ENCODE measurements at regions not wholly inside any gene's neighbourhood (a gene's known extent, or its start where the extent isn't known, plus 50 kb on each side); places are given as distances from the start of the nearest gene placed in this dataset.

- no peak overlapping the region for H2AK9ac ChIP-seq (replicated peaks; ENCODE audit: low read depth, low read length, poor library complexity)
- in situ Hi-C loops (cut with MboI; ENCODE audit: low sequenced_read_pairs) (no loop called here), intact Hi-C loops (cut with micrococcal nuclease) (no loop called here), dilution Hi-C loops (cut with HindIII; ENCODE audit: low sequenced_read_pairs, unreplicated experiment) (no loop called here)
- no TSS peak for BruUV-seq (replicated peaks)
- H3K56ac ChIP-seq (ENCODE audit: extremely low read depth, insufficient read depth, low read length), result no peak overlapping the region
- H3K18ac ChIP-seq (ENCODE audit: low read depth, low read length), result no peak overlapping the region
- DNase-seq (no peak), ATAC-seq (ENCODE audit: low read depth) (no peak)
- H4K91ac ChIP-seq (ENCODE audit: insufficient read depth, low read depth, low read length), result no peak overlapping the region
- ChIA-PET POLR2A (ENCODE audit: unreplicated experiment) (no interaction called here), CTCF (no interaction called here)
- H3K36me3 ChIP-seq (ENCODE audit: control insufficient read depth, insufficient read depth, low read length), result no peaks in the 10 kb centered on the region
- H3K9me1 ChIP-seq (ENCODE audit: insufficient read depth, low read length), result no peaks in the 10 kb centered on the region
- H4K5ac ChIP-seq (ENCODE audit: low read depth, low read length), result no peak overlapping the region
- H2BK15ac ChIP-seq (ENCODE audit: low read depth, low read length), result no peak overlapping the region
- H3K9me3 ChIP-seq (ENCODE audit: control insufficient read depth, insufficient read depth, low read length), result peaks cover 54% of the 10 kb centered on the region
- H3K23ac ChIP-seq (ENCODE audit: low read depth, low read length), result no peak overlapping the region
- no peak overlapping the region for H3K9ac ChIP-seq (ENCODE audit: low read depth, low read length)
- no peak overlapping the region for H2AK5ac ChIP-seq (ENCODE audit: low read depth, low read length)
- WGBS, 2 experiments (ENCODE audit: extremely low coverage in 2 of 2, insufficient read length in 1 of 2), result 72% methylated on average over 3 of the region's 23 CpGs; no CpG with 5 or more reads in 1 of the 2 experiments
- H3K4ac ChIP-seq (ENCODE audit: low read depth, low read length), result no peak overlapping the region
- H3K4me3 ChIP-seq (ENCODE audit: insufficient read depth, low read depth, low read length), result no peak overlapping the region
- H2AFZ ChIP-seq (replicated peaks; ENCODE audit: low read length, poor library complexity), result no peak overlapping the region
- H3K4me1 ChIP-seq (ENCODE audit: control insufficient read depth, insufficient read depth, low read length), result no peaks in the 10 kb centered on the region
- H4K8ac ChIP-seq (ENCODE audit: low read depth in 2 of 2, low read length in 2 of 2), result no peak overlapping the region
- H3K27me3 ChIP-seq (ENCODE audit: control insufficient read depth, insufficient read depth, low read length), result no peaks in the 10 kb centered on the region
- no peak overlapping the region for H3K4me2 ChIP-seq (ENCODE audit: low read depth, low read length)
- no peak overlapping the region for H3K14ac ChIP-seq (replicated peaks; ENCODE audit: low read depth, low read length)
- no peaks in the 10 kb centered on the region for H3K79me1 ChIP-seq (ENCODE audit: low read depth in 1 of 2, low read length in 2 of 2)
- TF ChIP-seq MAZ (IDR thresholded peaks at IDR 0.05; ENCODE audit: borderline replicate concordance, low read depth, low read length) (no peak), RAD21 (IDR thresholded peaks at IDR 0.05; ENCODE audit: low read length) (no peak)
- no peaks in the 10 kb centered on the region for H4K20me1 ChIP-seq (ENCODE audit: insufficient read depth, low read length)
- no peak overlapping the region for H3K27ac ChIP-seq (ENCODE audit: insufficient read depth, low read length)
- H2BK20ac ChIP-seq (ENCODE audit: low read depth, low read length), result no peak overlapping the region
- no peak overlapping the region for H2BK5ac ChIP-seq (ENCODE audit: low read depth, low read length, poor library complexity, severe bottlenecking)
- H2BK120ac ChIP-seq (ENCODE audit: low read depth, low read length), result no peak overlapping the region
Measured at GRCh38 chr10:130741901-130742855, 569.3 kb downstream of the TCERG1L start.
